ENCODE measurements at regions not wholly inside any gene's neighbourhood (a gene's known extent, or its start where the extent isn't known, plus 50 kb on each side); places are given as distances from the start of the nearest gene placed in this dataset.

DNA sequence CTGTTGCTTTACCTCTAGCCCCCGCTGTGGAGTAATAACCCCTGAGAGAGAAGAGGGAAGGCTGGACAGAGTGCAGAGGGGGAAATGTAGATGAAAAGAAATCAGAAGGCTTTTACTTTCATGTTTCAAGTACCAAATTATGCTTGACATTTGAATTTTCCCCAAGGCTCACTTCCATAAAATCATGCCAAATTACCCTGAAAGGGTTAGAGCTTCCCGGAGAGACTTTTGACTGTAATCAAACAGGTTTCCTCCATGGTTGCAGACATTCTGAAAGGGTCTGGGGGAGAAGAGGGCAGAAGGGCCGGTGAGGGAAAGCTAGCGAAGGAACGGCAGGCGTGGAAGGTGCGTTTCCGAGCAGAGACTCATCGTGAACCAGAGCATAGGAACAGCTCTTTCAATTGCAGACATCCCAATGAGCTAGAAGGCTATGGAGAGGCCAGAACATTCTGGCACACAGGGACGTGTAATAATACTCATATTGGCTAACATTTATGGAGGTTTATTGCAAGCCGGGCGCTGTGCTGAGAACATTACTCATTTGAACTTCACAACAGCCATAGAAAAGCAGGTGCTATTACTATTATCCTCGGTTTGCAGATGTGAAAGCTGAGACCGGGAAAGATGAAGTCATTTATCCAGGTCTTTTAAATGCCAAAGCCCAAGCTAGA is 620.8 kb upstream of the AUTS2 start:
- TF ChIP-seq, protein P1, sequence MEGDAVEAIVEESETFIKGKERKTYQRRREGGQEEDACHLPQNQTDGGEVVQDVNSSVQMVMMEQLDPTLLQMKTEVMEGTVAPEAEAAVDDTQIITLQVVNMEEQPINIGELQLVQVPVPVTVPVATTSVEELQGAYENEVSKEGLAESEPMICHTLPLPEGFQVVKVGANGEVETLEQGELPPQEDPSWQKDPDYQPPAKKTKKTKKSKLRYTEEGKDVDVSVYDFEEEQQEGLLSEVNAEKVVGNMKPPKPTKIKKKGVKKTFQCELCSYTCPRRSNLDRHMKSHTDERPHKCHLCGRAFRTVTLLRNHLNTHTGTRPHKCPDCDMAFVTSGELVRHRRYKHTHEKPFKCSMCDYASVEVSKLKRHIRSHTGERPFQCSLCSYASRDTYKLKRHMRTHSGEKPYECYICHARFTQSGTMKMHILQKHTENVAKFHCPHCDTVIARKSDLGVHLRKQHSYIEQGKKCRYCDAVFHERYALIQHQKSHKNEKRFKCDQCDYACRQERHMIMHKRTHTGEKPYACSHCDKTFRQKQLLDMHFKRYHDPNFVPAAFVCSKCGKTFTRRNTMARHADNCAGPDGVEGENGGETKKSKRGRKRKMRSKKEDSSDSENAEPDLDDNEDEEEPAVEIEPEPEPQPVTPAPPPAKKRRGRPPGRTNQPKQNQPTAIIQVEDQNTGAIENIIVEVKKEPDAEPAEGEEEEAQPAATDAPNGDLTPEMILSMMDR (IDR thresholded peaks at IDR 0.05): no peak

DNA sequence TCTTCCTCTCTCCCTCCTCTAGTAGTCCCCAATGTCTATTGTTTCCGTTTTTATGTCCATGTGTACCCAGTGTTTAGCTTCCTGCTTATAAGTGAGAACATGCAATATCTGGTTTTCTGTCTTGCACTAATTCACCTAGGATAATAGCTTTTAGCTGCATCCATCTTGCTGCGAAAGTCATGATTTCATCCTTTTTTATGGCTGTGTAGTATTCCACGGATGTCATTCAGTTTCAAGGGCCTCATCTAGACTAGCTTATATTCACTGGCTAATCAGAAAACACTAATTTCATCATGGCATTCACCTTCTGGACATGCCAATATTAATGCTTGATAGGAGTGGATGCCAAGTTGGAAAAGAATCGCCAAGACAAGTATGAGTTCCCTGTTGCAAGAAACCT is 619.6 kb upstream of the AUTS2 start:
- TF ChIP-seq, protein P1 (IDR thresholded peaks at IDR 0.05): no peak

DNA sequence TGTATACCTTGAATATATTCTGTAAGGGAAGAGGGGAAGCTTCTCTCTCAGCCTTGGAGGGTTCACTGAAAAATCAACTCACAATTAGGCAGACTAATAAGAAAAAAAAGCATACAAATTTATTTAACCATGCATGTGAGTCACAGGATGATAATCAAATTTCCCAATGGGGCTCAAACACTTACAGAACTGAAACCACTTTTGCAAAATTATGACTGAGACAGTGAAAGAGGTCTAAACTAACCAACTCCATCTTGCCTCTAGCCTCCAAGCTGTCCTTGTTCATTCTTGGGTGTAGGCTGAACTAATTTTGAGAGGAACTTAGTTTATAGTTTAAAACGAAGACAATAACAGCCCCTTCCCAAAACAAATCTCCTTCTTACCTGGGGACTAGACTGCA is 618.3 kb upstream of the AUTS2 start:
- TF ChIP-seq, protein P1 (IDR thresholded peaks at IDR 0.05): no peak

DNA sequence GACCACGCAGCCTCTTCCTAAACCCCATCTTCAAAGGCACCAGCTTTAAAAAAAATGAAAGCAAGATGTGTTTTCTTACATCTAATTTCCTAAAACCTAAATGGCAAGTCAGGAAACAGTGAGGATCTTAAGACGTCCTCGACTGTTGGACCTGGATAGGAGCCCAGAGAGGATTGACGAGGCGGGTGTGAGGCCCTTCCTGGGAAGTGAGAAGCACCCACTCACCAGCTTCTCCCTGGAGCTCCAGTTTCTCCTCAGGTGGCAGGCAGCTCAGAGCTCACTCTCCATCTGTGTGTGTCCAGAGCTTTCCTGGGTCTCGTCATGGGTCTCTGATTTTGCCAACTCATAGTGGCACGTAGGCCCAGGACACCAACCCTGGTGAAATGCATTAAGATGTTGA is 614.0 kb upstream of the AUTS2 start:
- TF ChIP-seq, protein P1 (IDR thresholded peaks at IDR 0.05): no peak

DNA sequence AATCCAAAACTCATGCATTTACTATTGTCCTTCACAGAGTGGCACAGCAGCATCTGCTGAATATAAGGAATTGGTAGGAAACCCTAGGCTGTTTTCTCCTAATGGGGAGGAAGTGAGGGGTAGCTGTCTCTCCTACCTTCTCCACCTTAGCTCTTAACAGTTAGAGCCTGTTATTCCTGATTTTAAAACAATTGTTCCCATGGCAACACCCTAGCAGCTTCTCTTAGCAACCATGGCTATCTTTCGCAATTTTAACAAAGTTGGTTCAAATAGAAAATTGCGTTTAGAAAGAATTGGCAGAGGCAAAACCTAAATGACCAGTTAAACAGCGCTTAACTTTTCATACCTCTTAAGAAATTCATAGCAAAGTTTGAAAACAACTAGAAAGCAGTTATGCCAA is 603.4 kb upstream of the AUTS2 start:
- TF ChIP-seq, protein P1 (IDR thresholded peaks at IDR 0.05): no peak

DNA sequence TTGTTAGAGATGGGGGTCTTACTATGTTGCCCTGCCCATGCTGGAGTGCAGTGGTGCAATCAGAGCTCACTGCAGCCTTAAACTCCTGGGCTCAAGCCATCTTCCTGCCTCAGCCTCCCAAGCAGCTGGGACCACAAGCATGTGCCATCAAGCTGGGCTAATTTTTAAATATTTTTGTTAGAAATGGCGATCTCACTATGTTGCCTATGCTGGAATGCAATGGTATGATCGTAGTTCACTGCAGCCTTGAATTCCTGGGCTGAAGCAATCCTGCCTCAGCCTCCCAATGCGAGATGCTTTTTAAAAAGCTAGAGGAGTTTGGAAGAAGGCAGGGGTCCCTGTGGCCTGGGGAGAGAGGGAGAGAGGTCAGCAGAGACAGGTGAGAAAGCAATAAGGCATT is 600.1 kb upstream of the AUTS2 start:
- TF ChIP-seq, protein P1 (IDR thresholded peaks at IDR 0.05): no peak

DNA sequence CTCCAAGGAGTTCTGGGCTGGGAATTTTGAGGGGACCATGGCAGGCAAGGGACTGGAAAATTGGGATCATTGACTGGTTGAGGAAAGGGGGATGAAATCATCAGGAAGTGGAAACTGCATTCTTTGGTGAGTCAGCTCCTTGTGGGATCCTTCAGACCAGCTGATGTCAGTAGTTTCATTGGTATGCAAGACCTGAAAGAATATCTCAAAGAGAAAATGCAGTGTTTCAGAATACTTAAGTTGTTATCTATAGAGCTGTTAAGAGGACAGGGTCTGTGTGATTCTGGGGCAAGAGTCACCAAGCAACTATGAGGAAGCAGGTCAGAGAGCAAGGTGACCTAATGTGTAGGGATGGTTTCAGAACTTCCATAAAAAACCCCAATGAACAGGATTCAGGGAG is 595.9 kb upstream of the AUTS2 start:
- TF ChIP-seq, protein P1 (IDR thresholded peaks at IDR 0.05): no peak

DNA sequence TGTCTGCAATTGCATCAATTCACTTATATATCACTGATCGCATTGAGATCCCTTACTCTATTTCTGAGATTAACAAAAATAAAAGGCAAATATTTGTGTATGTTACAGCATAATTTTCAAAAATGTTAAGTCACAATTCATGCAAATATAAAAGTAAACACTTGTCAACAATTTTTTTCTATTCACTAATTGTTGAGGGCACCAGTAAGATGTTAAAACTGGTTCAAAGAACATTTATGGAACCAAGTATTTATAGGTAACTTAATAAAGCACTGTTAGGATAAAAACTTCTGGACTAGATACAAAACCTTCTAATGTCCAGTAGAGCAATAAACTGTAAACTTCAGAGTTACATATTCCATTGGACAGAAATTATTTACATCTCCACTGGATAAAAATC is 586.1 kb upstream of the AUTS2 start:
- TF ChIP-seq, protein P1 (IDR thresholded peaks at IDR 0.05): no peak
